ENCODE measurements at regions not wholly inside any gene's neighbourhood (a gene's known extent, or its start where the extent isn't known, plus 50 kb on each side); places are given as distances from the start of the nearest gene placed in this dataset.

GRCh38 chr4:153937289-153937688 is 148.4 kb upstream of the SFRP2 start:
- FAIRE-seq = no peak
- no peak overlapping the region for H3K4me3 ChIP-seq (ENCODE audit: low read depth, low read length)
- no peaks in the 10 kb centered on the region for H3K27me3 ChIP-seq (ENCODE audit: control insufficient read depth, insufficient read depth, low read length)
- DNase-seq (ENCODE audit: low read depth) = no peak
- H3K36me3 ChIP-seq (ENCODE audit: control insufficient read depth, insufficient read depth, low read length) = no peaks in the 10 kb centered on the region
- TF ChIP-seq CTCF (IDR thresholded peaks at IDR 0.05; ENCODE audit: insufficient read depth, low read length, severe bottlenecking) = no peak

- FAIRE-seq (no peak), DNase-seq (ENCODE audit: low read depth) (no peak)
- H3K36me3 ChIP-seq (ENCODE audit: control insufficient read depth, insufficient read depth, low read length) = no peaks in the 10 kb centered on the region
- no peak for TF ChIP-seq CTCF (IDR thresholded peaks at IDR 0.05; ENCODE audit: insufficient read depth, low read length, severe bottlenecking)
- H3K4me3 ChIP-seq (ENCODE audit: low read depth, low read length) = no peak overlapping the region
- H3K27me3 ChIP-seq (ENCODE audit: control insufficient read depth, insufficient read depth, low read length) = no peaks in the 10 kb centered on the region
These were observed 147.2 kb upstream of the SFRP2 start for GRCh38 chr4:153936121-153936520.

- TF ChIP-seq CTCF (IDR thresholded peaks at IDR 0.05; ENCODE audit: insufficient read depth, low read length, severe bottlenecking) = no peak
These were observed 145.8 kb upstream of the SFRP2 start for GRCh38 chr4:153934688-153935017.

GRCh38 chr4:153933915-153934687 is 145.2 kb upstream of the SFRP2 start:
- FAIRE-seq (no peak), DNase-seq (ENCODE audit: low read depth) (no peak)
- Histone ChIP-seq H3K36me3 (ENCODE audit: control insufficient read depth, insufficient read depth, low read length) (no peaks in the 10 kb centered on the region), H3K27me3 (ENCODE audit: control insufficient read depth, insufficient read depth, low read length) (no peaks in the 10 kb centered on the region), H3K4me3 (ENCODE audit: low read depth, low read length) (no peak overlapping the region)
- TF ChIP-seq CTCF (IDR thresholded peaks at IDR 0.05; ENCODE audit: insufficient read depth, low read length, severe bottlenecking) = no peak

More at GRCh38 chr4:153934688-153935017, 145.8 kb upstream of the SFRP2 start:
- H3K4me3 ChIP-seq (ENCODE audit: low read depth, low read length) = no peak overlapping the region
- DNase-seq (ENCODE audit: low read depth) = no peak
- no peaks in the 10 kb centered on the region for H3K27me3 ChIP-seq (ENCODE audit: control insufficient read depth, insufficient read depth, low read length)
- FAIRE-seq = no peak
- no peaks in the 10 kb centered on the region for H3K36me3 ChIP-seq (ENCODE audit: control insufficient read depth, insufficient read depth, low read length)

GRCh38 chr4:153931804-153932203 is 142.9 kb upstream of the SFRP2 start:
- no peak for FAIRE-seq

More at GRCh38 chr4:153931804-153932203, 142.9 kb upstream of the SFRP2 start:
- DNase-seq (ENCODE audit: low read depth) = peak; percentile 37
- H3K4me3 ChIP-seq (ENCODE audit: low read depth, low read length) = no peak overlapping the region
- no peak for TF ChIP-seq CTCF (IDR thresholded peaks at IDR 0.05; ENCODE audit: insufficient read depth, low read length, severe bottlenecking)
- no peaks in the 10 kb centered on the region for H3K27me3 ChIP-seq (ENCODE audit: control insufficient read depth, insufficient read depth, low read length)
- no peaks in the 10 kb centered on the region for H3K36me3 ChIP-seq (ENCODE audit: control insufficient read depth, insufficient read depth, low read length)
